NCI-H2171 (cell line): ENCODE measurements at regions not wholly inside any gene's neighbourhood (a gene's known extent, or its start where the extent isn't known, plus 50 kb on each side); places are given as distances from the start of the nearest gene placed in this dataset.
A peak's percentile ranks its signal among the peaks of the same experiment; 100 is the strongest.

Source experiments
- DNase-seq: peaks from one replicate; lab custom pipeline; 2025; lab: John Stamatoyannopoulos, UW

GRCh38 chr1:5475572-5475971 lies 516.7 kb downstream of the NPHP4 start:
- no peak for DNase-seq

GRCh38 chr1:5473268-5473667 lies 519.0 kb downstream of the NPHP4 start:
- DNase-seq: no peak

GRCh38 chr1:5466487-5466886 lies 525.7 kb downstream of the NPHP4 start:
- DNase-seq: no peak

- DNase-seq: no peak
These were observed 526.9 kb downstream of the NPHP4 start for GRCh38 chr1:5465281-5465711.

DNA sequence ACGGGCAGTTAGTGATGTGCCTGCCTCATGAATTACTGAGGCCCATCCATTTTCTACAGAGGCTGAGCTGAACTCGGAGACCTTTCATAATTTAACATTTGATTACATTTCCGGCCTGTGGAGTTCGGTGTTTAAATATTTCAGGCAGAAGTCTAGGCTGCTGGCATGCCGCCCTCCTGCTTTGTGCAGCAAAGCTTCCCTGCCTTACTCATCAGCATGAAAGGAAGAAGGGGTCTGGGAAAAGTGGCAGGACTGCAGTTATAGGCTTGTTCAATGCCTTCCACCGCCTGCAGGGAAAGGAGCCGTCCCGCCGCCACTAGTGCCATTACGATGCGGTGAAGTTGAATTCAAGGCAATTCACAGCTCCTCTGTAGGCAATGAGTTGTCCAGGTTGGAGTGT lies 527.9 kb downstream of the NPHP4 start:
- no peak for DNase-seq

GRCh38 chr1:5460974-5461373 lies 531.3 kb downstream of the NPHP4 start:
- DNase-seq: no peak

DNA sequence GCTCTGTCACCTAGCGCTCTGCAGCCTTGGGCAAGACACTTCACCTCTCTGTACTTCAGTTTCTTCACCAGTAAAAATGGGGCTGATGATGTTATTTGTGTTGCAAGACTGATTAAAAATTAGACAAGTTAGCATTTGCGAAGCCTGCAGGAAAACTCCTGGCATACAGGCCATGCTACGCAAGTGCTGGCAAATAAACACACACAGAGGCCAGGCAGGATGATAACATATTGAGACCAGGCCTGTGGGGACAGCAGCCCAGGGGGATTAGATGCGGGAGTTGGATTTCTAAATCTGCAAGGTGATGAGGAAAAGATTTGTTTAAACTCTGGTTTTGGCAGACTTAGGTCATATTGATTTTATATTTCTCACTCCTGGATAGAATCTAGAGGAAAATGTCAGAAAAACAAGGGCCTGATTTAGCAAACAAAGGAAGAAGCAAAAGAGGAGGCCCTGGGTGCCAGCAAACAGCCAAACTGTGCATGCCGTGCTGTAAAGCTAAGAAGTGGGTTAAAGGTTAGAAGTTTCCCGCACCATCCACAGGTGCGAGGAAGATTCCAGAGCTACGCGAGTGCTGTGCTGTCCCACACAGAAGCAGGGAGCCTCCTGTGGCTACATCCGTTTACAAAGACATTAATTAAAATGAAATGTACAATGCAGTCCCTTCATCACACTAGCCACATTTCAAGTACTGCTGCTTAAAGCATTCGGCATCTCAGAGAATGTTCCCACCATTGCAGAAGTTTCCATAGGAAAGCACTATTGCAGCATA lies 532.2 kb downstream of the NPHP4 start:
- no peak for DNase-seq

DNA sequence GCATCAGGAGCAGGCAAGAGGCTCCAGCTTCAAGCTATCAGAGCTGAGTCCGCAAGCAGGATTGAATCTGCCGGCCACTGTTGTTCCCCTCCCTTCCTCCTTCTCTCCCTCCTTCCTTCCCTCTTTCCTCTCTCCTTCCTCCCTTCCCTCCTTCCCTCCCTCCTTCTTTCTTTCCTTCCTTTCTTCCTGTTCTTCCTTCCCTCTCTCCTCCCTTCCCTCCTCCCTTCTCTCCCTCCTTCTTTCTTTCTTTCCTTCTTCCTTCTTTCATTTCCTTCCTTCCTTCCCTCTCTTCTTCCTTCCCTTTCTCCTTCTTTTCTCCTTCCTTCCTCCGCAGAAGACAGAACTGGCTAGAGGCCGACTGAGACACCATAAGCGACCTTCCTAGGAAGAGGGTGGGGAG lies 534.0 kb downstream of the NPHP4 start:
- no peak for DNase-seq

DNA sequence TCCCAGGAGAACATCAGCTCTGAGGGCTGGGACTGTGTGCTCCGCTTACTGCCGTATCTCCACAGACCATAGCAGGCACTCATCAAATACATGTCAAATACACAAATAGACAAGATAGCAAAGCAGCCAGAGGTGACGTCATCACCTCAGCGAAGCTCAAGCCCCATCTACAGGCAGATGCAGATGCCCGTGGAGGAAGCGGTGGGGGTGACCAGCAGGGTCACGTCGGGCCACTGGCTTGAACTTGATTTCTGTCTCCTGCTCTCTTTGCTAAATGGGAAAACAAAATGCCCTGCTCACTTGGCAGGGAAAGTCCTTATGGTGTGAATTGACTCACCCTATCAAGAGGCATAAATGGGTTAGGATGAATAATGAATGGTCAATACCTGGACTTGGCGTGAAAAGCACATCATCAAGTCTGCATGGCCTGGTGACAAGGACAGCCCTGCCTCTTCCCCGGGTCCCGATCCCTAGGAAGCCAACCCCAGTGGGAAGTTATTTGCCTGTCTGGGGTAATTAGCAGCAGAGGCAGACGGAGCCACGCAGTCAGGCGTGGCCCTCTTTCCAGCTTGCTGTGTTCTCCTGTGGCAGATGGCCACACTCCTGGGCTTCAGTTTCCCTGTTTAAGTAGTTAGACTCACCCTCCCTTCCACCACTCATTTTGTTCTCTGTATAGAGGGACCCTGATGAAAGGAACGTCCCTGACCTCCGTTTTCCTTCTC lies 536.0 kb downstream of the NPHP4 start:
- peak; percentile 6 for DNase-seq

DNA sequence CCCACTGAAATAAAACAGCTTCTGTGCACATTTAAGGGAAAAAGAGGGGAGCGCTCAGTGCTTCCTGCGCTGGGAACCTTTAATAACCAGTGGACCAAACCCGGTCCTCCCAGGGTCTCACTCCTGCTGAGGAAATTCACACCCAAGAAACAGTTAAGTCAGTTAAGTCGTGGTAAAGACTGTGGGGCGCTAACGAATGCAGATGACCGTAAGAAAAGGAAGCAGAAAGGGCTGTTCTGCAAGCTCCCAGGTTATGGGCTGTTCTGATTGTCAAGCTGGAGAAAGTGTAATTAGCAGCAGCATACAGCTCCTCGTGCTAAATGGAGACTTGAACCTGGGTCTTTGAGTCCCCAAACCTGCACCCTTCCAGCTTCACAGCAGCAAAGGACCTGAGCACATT lies 536.6 kb downstream of the NPHP4 start:
- DNase-seq: no peak

GRCh38 chr1:5455056-5455455 lies 537.2 kb downstream of the NPHP4 start:
- DNase-seq: no peak

GRCh38 chr1:5453347-5453746 lies 538.9 kb downstream of the NPHP4 start:
- no peak for DNase-seq

DNA sequence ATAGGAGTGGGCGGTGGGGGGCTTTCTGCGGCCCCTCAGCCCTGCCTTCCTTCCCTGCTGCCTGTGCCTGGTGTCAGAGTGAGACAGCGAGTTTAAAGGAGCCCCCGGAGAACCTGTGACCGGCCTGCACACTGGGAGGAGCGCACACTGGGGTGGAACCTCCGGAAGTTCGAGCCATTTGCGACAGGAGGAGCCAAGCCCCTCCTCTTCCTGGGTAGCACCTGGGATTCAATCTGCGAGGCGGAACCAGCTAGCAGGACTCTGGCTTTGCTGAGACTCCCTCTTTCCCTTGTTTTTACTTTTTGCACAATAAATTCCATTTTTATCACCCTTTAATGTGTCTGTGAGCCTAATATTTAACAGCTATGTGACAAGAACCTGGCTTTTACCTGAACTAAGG lies 540.6 kb downstream of the NPHP4 start:
- no peak for DNase-seq

GRCh38 chr1:5448486-5448885 lies 543.7 kb downstream of the NPHP4 start:
- DNase-seq: no peak

DNA sequence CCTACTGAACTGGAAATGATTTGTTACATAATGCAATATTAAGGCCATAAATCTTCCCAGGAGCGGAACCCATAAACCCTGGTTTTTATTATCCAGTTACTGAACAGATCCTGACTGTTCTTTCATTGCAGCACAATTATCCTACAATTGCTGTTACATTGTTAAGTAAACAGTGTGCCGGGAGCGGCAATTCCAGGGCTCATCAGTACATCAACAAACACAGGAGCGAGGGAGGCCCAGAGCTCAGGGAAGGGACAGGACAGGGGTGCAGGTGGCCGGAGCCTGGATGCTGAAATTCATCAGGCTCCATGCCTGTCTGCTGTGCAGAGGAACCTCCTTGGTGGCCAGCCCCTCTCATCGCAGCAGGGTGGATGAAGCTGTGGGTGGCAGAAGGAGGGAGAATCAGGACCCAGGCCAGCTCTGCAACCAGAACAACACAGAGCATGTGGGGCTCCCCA lies 544.7 kb downstream of the NPHP4 start:
- no peak for DNase-seq

DNA sequence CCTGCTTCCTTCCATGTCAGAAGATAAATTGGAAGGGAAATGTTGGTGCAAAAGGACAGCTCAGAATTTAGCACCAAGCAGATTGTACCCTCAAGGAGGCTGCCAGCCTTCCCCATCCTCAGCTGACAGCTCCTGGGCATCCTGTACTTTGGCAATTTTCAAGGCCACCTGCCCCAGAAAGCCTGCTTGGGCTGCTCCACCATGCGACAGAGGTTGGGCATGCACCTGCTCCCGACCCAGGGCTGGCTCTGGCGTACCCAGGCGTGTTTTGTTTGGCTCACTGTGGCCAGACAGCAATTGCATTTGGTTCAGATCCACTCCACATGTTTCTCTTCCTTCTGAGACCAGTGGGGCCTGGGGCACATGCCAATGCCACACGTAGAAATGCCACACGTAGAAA lies 547.8 kb downstream of the NPHP4 start:
- no peak for DNase-seq

DNA sequence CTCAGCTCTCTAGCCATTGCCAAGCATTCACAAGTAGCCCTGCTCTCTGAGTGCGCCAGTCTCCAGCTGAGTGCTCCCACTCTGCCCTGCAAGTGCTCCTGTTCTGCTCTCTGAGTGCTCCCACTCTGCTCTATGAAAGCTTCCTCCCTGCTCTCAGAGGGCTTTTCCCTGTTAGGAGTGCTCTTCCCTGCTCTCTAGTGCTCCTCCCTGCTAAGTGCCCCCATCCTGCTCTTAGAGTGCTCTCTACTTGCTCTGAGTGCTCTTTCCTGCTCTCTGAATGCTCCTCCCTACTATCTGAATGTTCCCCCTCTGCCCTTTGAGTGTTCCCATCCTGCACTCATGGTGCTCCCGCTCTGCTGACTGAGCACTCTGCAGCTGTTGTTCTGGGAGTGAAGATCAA lies 555.4 kb downstream of the NPHP4 start:
- DNase-seq: no peak

DNA sequence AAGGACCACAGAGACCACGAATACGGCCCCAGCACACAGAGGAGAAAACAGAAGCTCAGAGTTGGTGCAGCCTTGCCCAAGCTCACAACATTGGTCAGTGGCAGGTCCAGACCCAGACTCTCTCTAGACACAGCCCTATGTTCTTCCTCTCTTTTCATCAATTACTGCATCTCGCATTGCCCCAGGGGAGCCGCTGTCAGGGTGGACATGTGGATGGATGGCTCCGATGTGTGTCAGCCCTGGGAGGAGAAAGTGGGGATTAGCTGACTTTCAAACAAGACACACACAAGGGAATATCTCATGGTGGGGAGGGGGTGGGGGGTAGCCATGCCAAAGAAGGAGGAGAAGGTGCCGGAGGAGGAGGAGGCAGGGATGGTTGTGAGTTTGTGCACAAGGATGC lies 556.8 kb downstream of the NPHP4 start:
- no peak for DNase-seq

DNA sequence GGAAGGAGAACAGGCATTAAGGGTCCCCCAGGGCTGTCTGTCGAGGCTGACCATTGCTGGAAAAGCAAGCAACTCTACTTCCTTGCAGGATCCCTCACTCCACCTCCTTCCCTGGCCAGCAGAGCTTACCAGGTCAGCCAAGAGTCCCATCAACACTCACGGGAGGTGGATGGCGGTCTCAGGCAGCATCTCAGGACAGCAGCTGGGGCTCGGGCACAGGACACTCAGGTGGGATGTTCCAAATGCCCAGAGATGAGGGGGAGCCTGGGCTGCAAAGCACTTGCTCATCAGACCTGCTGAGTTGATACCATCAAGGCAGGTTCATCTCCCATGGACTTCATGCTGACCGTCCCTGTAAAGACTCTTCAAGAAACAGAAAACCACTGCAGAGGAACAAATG lies 559.8 kb downstream of the NPHP4 start:
- no peak for DNase-seq

DNA sequence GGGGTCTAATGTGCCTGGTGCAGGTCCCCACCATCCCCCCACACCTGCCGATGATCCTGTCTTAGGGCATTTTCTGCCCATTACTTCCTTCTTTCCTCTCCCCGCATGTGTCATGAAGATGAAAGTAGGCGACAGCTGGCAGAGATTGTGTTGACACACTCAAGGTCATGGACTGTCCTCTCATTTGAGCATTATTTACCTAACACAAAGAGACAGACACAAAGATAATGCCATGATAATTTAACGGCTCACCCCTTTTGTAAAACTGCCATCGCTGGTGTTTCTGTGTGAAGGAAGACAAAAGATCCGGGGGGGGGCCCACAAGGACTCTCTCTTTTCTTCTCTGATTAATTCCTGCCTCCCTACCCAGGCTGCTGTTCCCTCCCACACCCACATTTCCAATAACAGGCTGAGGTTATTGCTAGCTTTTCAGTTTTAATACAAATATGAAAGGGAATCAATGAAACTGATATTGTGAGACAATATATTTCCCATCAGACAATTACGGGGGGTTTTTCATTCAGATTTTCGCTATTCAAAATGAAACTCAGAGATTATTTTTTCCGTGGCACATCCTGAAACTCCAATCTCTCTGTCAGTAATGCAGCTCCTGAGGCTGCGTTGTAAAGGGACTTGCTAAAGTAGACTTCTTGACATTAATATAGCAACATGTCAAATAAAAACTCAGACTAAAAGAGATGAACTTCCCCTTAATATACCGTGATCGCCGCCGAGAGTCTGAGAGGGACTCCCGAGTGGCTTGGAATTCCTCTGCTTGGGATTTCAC lies 561.1 kb downstream of the NPHP4 start:
- no peak for DNase-seq

DNA sequence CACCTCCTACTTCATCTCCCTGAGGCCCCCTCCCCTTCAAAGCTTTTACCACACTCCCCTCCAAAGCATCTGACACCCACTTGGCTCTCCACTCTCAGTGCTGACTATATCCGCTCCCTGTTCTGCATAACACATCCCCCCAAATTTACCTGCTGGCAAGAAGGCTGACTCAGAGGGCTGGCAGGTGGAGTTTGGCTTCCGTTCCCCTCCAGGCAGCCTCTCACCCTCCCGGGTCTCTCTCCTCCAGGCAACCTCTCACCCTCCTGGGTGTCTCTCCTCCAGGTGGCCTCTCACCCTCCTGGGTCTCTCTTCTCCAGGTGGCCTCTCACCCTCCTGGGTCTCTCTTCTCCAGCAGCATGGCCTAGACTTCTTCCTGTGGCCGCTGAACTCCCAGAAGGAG lies 562.1 kb downstream of the NPHP4 start:
- DNase-seq: no peak

DNA sequence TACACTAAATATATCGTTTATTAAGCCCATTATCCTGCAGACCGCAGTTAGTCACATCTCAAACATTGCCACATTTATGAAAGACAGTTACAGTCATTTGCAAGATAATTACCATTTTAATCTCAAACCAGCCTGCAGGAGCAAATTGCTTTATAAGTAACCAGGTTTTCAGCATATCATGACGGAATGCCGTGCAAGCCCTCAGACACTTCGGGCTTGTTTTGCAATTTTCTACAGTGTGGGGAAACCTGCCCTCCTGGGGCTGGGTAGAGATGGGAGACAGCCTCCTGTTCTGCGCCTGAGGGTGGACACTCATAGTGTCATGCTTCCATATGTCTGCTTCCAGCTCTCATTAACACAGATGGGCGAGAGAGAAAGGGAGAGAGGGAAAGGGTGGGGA lies 563.9 kb downstream of the NPHP4 start:
- DNase-seq: no peak
